ENCODE measurements at regions not wholly inside any gene's neighbourhood (a gene's known extent, or its start where the extent isn't known, plus 50 kb on each side); places are given as distances from the start of the nearest gene placed in this dataset.

DNA sequence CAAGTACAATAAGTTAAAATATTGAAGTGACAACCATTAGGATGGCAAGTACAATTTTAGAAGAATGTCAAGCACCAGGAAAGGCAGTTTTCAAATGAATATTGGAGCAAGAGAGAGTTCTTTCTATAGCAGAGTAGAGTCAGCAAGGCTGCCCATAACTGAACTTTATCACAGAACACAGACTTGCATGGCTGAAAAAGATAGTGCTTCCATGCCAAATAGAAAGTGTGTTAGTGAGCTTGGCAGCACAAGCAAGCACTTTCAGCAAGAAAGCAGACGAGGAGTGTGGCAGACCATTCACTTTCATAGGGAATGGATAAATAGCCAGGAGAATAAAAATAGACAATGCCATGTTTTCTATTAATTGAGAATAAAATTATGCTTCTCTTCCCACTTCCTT, 647.0 kb upstream of the MGAT4C start:
- no peaks in the 10 kb centered on the region for H3K4me1 Mint-ChIP-seq
- H3K4me3 Mint-ChIP-seq = no peak overlapping the region
- no peaks in the 10 kb centered on the region for H3K27me3 Mint-ChIP-seq
- DNase-seq (ENCODE audit: low spot score in 2 of 2) (no peak), ATAC-seq (ENCODE audit: low read depth) (no peak)
- H3K9me3 Mint-ChIP-seq = no peaks in the 10 kb centered on the region
- no peak overlapping the region for H3K27ac Mint-ChIP-seq
- no peaks in the 10 kb centered on the region for H3K36me3 Mint-ChIP-seq

DNA sequence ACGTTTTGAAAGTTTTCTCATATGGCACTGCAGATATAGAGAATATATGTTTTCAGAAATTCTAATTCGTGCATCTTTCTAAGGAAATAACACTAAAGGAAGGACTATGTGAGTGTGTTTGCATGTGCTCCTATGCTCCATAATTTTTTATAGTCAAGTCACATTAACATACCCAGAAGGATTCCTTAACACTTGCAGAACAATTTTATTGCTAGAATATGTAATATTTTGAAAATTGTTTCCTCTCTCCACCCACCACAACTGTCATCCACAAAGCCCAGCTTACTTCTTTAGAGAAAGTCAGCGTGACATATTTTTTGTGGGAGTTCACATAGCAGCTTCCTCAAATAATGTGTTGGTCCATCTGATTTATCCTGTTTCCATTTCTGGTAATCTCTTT, 604.6 kb upstream of the MGAT4C start:
- H3K9me3 Mint-ChIP-seq = no peaks in the 10 kb centered on the region
- H3K4me3 Mint-ChIP-seq = no peak overlapping the region
- H3K27ac Mint-ChIP-seq = no peak overlapping the region
- no peaks in the 10 kb centered on the region for H3K4me1 Mint-ChIP-seq
- no peaks in the 10 kb centered on the region for H3K27me3 Mint-ChIP-seq
- no peak for DNase-seq (ENCODE audit: low spot score in 2 of 2)
- H3K36me3 Mint-ChIP-seq = no peaks in the 10 kb centered on the region
- ATAC-seq (ENCODE audit: low read depth) = no peak

DNA sequence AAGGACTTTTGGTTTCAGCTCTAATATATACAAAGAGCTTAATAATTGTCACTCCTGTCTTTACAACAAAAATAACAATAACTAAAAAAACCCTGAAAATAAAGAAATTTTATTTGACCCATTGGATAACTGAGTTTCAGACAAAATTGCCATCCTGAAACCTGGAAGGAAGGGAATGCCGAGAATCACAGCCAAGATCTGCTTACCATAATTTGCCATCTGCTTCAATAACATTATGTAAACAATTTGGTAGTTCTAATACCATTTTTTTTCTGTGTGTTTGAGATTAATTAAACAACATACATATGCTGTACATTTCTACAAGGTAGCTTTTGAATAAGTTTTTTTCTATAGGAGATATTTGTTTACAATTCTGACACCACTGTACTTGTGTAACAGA, 596.3 kb upstream of the MGAT4C start:
- Mint-ChIP-seq H3K9me3 (no peaks in the 10 kb centered on the region), H3K27ac (no peak overlapping the region), H3K36me3 (no peaks in the 10 kb centered on the region), H3K4me3 (no peak overlapping the region), H3K4me1 (no peaks in the 10 kb centered on the region), H3K27me3 (no peaks in the 10 kb centered on the region)
- DNase-seq (ENCODE audit: low spot score in 2 of 2) (no peak), ATAC-seq (ENCODE audit: low read depth) (no peak)

DNA sequence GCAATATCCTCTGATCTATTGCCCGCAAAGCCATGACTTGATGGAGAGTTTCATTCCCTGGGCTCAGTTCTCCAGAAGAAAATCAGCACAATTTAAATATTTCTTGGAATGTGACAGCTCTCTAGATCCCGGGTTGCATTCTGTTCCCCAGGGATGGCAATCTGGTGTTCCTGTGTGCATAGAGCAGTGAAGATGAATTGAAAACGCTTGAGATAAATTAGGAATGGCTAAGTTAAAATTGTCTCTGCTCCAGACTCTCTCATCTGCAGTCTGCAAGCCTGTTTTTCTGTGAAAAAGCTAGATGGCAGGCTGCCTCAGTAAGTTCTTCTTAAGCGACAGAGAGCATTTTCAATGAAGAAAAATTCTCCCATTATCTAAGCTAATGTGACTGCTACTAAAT, 582.5 kb upstream of the MGAT4C start:
- ATAC-seq (ENCODE audit: low read depth) = no peak
- H3K9me3 Mint-ChIP-seq = no peaks in the 10 kb centered on the region
- no peaks in the 10 kb centered on the region for H3K4me1 Mint-ChIP-seq
- H3K36me3 Mint-ChIP-seq = no peaks in the 10 kb centered on the region
- H3K27me3 Mint-ChIP-seq = no peaks in the 10 kb centered on the region
- no peak for DNase-seq (ENCODE audit: low spot score in 2 of 2)
- no peak overlapping the region for H3K4me3 Mint-ChIP-seq
- no peak overlapping the region for H3K27ac Mint-ChIP-seq

DNA sequence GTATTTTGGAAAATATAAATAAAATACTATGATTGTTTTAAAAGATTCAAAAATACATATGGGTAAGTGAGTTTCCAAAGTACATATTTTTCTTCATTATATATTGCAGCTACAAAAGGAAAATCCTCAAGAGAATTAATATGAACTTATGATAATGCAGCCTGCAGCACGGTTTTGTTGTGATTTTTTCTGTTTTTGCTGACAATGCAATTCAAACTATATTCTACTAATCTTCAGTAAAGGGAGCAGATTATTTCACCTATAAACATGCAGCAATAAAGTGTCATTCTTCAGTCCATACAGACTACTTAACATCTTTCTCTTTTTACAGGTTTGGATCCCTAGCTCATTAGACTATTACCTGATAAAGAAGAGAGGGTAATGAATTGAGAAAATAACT, 582.1 kb upstream of the MGAT4C start:
- ATAC-seq (ENCODE audit: low read depth) (no peak), DNase-seq (ENCODE audit: low spot score in 2 of 2) (no peak)
- Mint-ChIP-seq H3K27ac (no peak overlapping the region), H3K9me3 (no peaks in the 10 kb centered on the region), H3K36me3 (no peaks in the 10 kb centered on the region), H3K4me1 (no peaks in the 10 kb centered on the region), H3K27me3 (no peaks in the 10 kb centered on the region), H3K4me3 (no peak overlapping the region)

DNA sequence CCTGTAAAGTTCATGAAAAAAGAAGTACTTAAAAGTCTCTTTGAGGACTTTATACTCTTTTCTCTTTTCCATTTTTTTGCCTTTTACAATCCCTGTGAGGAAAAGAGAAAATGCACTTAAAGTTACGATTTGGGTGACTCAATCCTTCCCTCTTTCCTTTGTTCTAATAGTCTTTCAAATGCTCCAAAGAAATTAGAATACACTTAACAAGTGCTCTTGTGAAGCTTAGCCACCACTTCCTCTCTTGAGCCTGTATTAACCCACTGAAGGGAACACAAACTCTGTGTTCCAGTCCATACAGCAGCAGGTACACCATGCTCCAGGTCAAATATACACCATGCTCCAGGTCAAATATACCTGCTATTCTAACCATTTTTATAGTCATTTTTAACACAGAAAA, 581.1 kb upstream of the MGAT4C start:
- no peak for ATAC-seq (ENCODE audit: low read depth)
- Mint-ChIP-seq H3K4me1 (no peaks in the 10 kb centered on the region), H3K4me3 (no peak overlapping the region), H3K27ac (no peak overlapping the region), H3K36me3 (no peaks in the 10 kb centered on the region), H3K9me3 (no peaks in the 10 kb centered on the region), H3K27me3 (no peaks in the 10 kb centered on the region)
- no peak for DNase-seq (ENCODE audit: low spot score in 2 of 2)

DNA sequence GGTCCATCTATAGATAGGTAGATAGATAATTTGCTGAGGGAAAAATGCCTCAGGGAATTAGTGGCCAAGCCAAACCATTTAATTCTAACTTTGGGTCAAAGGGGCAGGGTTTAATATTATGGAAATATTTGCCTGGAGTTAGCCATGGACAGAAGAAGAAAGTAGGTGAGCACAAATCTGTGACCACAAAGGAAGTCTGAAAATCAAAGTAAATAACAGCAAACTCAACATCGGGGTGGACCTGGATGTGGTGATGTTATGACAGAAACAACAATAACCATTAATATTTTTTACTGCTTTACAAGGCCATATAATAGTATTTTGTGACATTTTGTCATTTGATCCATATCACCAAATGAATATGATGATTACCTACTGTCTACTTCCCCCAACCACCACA, 578.0 kb upstream of the MGAT4C start:
- Mint-ChIP-seq H3K27me3 (no peaks in the 10 kb centered on the region), H3K36me3 (no peaks in the 10 kb centered on the region)

DNA sequence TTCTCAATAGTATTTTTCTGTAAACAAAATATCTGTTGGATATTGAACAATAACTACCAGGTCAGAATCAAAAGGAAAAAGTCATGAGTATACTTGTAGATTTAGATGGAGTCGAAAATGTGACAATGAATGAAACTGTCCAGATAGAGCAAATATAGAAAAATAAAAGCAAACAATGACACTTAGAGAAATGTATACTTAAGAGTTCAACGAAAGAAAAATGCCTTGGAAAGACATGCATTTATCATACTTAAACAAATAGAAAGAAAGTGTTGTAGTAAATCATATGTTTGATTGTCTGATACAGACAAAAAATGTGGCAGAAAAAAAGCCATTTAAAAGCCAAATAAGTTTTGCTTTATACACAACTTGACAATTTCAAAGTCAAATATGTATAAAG, 571.2 kb upstream of the MGAT4C start:
- no peaks in the 10 kb centered on the region for H3K36me3 Mint-ChIP-seq
- peaks cover 3% of the 10 kb centered on the region for H3K9me3 Mint-ChIP-seq
- DNase-seq (ENCODE audit: low spot score in 2 of 2) (no peak), ATAC-seq (ENCODE audit: low read depth) (no peak)
- H3K4me1 Mint-ChIP-seq = no peaks in the 10 kb centered on the region
- H3K4me3 Mint-ChIP-seq = no peak overlapping the region
- H3K27ac Mint-ChIP-seq = no peak overlapping the region
- H3K27me3 Mint-ChIP-seq = no peaks in the 10 kb centered on the region

More for the DNA sequence above, 578.0 kb upstream of the MGAT4C start:
- H3K27ac Mint-ChIP-seq = no peak overlapping the region
- H3K4me1 Mint-ChIP-seq = no peaks in the 10 kb centered on the region
- no peak for DNase-seq (ENCODE audit: low spot score in 2 of 2)
- no peak for ATAC-seq (ENCODE audit: low read depth)
- no peaks in the 10 kb centered on the region for H3K9me3 Mint-ChIP-seq
- no peak overlapping the region for H3K4me3 Mint-ChIP-seq

DNA sequence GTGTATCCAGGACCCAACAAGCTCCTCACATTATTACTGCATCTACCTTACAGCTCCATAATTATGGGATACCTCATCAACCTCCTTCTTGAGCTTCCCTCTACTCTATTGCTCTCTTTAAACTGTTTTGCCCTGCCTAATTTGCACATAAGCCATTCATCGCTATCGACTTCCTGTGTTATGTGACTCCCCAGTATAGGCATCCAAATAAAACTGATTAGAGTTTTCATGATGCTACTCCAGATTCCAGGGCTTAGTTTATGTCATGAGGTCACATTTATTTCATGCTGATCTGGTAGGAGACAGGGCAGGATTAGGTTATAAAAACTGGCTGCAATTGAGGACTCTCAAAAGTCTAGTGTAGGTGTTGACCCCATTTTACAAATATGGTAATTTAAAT, 569.9 kb upstream of the MGAT4C start:
- Mint-ChIP-seq H3K9me3 (peaks cover 3% of the 10 kb centered on the region), H3K27me3 (no peaks in the 10 kb centered on the region), H3K4me1 (no peaks in the 10 kb centered on the region), H3K27ac (no peak overlapping the region), H3K4me3 (no peak overlapping the region), H3K36me3 (no peaks in the 10 kb centered on the region)
- ATAC-seq (ENCODE audit: low read depth) (no peak), DNase-seq (ENCODE audit: low spot score in 2 of 2) (no peak)

DNA sequence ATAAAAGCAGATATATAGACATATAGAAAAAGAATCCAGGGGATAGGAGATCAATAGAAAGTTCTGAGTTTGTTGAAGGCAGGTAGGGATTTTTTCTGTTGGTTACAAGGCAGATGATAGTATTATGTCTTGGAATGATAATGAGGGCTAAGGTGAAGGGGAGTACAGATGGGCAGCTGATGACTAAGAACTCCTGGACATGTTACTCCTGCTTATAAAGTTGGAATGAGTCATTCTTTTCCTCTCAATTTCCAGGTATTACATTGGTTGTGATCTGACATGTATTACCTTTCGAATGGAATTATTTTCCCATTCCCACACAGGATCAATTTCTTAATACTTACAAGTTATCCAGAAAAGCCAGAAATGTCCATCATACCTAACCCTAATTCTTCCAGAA, 545.2 kb upstream of the MGAT4C start:
- DNase-seq (ENCODE audit: low spot score in 2 of 2) (no peak), ATAC-seq (ENCODE audit: low read depth) (no peak)
- no peaks in the 10 kb centered on the region for H3K9me3 Mint-ChIP-seq
- H3K27ac Mint-ChIP-seq = no peak overlapping the region
- H3K4me1 Mint-ChIP-seq = no peaks in the 10 kb centered on the region
- no peaks in the 10 kb centered on the region for H3K36me3 Mint-ChIP-seq
- H3K4me3 Mint-ChIP-seq = no peak overlapping the region
- no peaks in the 10 kb centered on the region for H3K27me3 Mint-ChIP-seq

DNA sequence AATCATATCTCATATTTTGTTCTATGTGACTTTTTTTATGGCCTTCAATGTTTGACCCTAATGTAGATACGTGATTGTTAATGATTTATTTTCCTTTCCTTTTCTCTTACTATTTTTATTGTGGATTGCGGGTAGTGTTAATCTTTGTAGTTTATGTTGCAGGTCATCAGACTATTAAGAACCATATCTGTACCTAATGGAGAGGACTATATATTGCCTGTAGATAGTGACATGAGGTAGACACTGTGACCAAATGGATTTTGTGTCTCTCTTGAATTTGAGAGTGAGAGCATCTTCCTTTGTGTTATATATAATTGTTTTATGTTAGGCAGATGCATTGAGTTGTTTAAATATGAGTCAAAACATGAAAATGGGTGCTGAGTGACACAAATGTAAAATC, 543.4 kb upstream of the MGAT4C start:
- no peaks in the 10 kb centered on the region for H3K27me3 Mint-ChIP-seq
- no peak overlapping the region for H3K27ac Mint-ChIP-seq
- H3K9me3 Mint-ChIP-seq = no peaks in the 10 kb centered on the region
- H3K4me1 Mint-ChIP-seq = no peaks in the 10 kb centered on the region
- H3K36me3 Mint-ChIP-seq = no peaks in the 10 kb centered on the region
- no peak overlapping the region for H3K4me3 Mint-ChIP-seq
- DNase-seq (ENCODE audit: low spot score in 2 of 2) = no peak
- ATAC-seq (ENCODE audit: low read depth) = no peak

DNA sequence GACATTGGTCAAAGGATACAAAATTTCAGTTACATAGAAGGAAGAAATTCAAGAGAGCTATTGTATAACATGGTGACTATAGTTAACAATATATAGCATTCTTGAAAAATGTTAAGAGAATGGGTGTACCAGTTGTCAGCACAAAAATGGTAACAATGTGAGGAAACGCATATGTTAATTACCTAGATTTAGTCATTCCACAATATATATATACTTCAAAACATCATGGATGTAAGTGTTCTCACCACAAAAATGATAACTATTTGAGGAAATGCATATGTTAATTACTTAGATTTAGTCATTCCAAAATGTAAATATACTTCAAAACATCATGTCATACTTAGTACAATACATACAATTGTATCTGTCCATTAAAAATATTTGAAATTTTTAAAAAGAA, 540.4 kb upstream of the MGAT4C start:
- no peak for ATAC-seq (ENCODE audit: low read depth)
- DNase-seq (ENCODE audit: low spot score in 2 of 2) = no peak
- H3K27me3 Mint-ChIP-seq = no peaks in the 10 kb centered on the region
- H3K9me3 Mint-ChIP-seq = peaks cover 1% of the 10 kb centered on the region
- no peak overlapping the region for H3K27ac Mint-ChIP-seq
- no peaks in the 10 kb centered on the region for H3K36me3 Mint-ChIP-seq
- no peak overlapping the region for H3K4me3 Mint-ChIP-seq
- no peaks in the 10 kb centered on the region for H3K4me1 Mint-ChIP-seq

DNA sequence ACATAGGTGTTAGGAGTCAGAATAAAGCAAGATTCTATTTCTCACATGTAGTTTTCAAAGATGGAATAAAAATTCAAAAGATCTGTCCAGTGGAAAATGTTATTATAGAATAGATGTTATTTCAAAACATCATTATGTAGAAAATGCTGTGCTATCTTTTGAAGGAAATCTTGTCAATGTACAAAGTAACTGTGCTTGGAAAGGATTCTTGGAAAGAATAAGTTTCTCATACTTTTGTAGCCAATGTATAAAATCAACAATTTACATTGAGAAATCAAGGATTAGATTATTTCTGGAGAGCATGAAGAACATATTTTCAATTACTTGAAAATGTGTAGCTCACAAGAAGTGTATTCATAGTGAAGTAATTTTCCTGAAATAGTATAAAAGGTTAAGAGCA, 532.5 kb upstream of the MGAT4C start:
- H3K4me1 Mint-ChIP-seq = no peaks in the 10 kb centered on the region
- no peaks in the 10 kb centered on the region for H3K27me3 Mint-ChIP-seq
- no peak overlapping the region for H3K27ac Mint-ChIP-seq
- ATAC-seq (ENCODE audit: low read depth) (no peak), DNase-seq (ENCODE audit: low spot score in 2 of 2) (no peak)
- H3K4me3 Mint-ChIP-seq = no peak overlapping the region
- H3K36me3 Mint-ChIP-seq = no peaks in the 10 kb centered on the region
- H3K9me3 Mint-ChIP-seq = peaks cover 3% of the 10 kb centered on the region

DNA sequence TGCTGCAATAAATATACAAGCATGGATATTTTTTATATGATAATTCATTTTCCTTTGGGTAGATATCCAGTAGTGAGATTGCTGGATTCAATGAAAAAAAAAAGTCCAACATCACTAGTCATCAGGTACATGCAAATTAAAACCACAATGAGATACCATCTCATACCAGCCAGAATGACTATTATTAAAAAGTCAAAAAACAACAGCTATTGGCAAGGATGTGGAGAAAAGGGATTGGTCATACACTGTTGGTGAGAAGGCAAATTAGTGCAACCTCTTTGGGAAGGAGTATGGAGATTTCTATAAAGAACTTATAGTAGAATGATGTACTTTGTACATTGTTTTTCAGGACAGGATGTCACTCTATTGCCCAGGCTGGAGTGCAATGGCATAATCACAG, 531.2 kb upstream of the MGAT4C start:
- Mint-ChIP-seq H3K36me3 (no peaks in the 10 kb centered on the region), H3K9me3 (peaks cover 3% of the 10 kb centered on the region), H3K4me3 (no peak overlapping the region), H3K27me3 (no peaks in the 10 kb centered on the region), H3K4me1 (no peaks in the 10 kb centered on the region), H3K27ac (no peak overlapping the region)
- ATAC-seq (ENCODE audit: low read depth) (no peak), DNase-seq (ENCODE audit: low spot score in 2 of 2) (no peak)

DNA sequence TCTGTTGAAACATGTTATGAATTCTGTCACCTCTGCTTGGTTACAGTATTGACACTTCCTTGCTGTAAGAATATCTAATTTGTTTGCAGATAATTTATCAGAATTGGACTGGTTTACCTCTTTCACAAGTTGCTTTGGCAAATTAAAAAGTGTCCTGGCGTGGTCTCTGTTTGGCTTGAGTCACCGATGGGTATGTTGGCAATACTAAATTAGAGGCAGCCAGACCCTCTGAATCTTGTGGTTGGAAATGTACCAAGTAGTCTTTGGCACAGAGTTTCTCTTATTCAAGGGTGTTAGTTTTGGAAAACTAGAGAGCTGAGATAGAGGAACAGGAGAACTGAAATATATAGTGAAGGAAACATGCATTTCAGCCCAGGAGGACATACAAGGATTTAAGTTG, 521.1 kb upstream of the MGAT4C start:
- Mint-ChIP-seq H3K27ac (no peak overlapping the region), H3K4me1 (no peaks in the 10 kb centered on the region), H3K36me3 (no peaks in the 10 kb centered on the region), H3K4me3 (no peak overlapping the region), H3K9me3 (peaks cover 2% of the 10 kb centered on the region), H3K27me3 (no peaks in the 10 kb centered on the region)
- ATAC-seq (ENCODE audit: low read depth) (no peak), DNase-seq (ENCODE audit: low spot score in 2 of 2) (no peak)

DNA sequence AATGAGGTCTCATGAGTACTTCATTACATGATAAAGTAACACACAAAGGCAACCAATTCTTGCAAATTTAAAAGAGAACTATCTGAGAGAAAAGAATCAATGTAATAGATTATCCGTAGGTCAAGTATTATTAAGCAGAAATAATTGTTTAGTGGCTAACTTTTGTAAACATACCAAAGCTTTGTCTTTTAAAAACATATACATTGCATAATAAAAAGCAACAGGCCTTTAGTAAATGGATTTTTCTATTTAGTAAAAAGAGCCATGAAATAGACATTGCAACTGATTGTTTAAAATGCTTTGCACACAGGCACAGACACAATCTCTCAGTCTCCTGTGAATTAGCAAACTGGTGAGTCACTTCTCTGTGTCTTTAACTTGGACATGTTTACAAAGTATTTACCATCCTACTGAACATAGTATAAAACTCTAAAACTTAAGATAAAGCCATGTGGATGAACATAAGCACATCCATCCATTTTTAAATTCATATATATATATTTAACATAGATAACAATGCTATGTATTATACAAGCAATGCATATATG, 518.7 kb upstream of the MGAT4C start:
- H3K36me3 Mint-ChIP-seq = no peaks in the 10 kb centered on the region
- DNase-seq (ENCODE audit: low spot score in 2 of 2) = no peak
- no peak for ATAC-seq (ENCODE audit: low read depth)
- H3K27me3 Mint-ChIP-seq = no peaks in the 10 kb centered on the region
- no peaks in the 10 kb centered on the region for H3K4me1 Mint-ChIP-seq
- no peak overlapping the region for H3K27ac Mint-ChIP-seq
- H3K9me3 Mint-ChIP-seq = peaks cover 6% of the 10 kb centered on the region
- no peak overlapping the region for H3K4me3 Mint-ChIP-seq

Data from memory B cell (primary cell).